Endothelial cell (in vitro differentiated cells): ENCODE measurements at regions not wholly inside any gene's neighbourhood (a gene's known extent, or its start where the extent isn't known, plus 50 kb on each side); places are given as distances from the start of the nearest gene placed in this dataset.

Experiments used
- DNase-seq: peaks from one replicate; pipeline ENCODE4 v3.0.0; 2021; ENCODE audit warnings: low spot score
- H3K27ac Mint-ChIP-seq: one replicate; pipeline ENCODE4 v1.8.0; 2021; ENCODE audit warnings: mixed read lengths, inconsistent platforms; ENCODE audit not compliant: unreplicated experiment
- H3K27me3 Mint-ChIP-seq: one replicate; pipeline ENCODE4 v1.8.0; 2021; ENCODE audit warnings: mild to moderate bottlenecking, moderate library complexity, mixed read lengths, inconsistent platforms; ENCODE audit not compliant: unreplicated experiment
- H3K36me3 Mint-ChIP-seq: one replicate; pipeline ENCODE4 v1.8.0; 2021; ENCODE audit warnings: mild to moderate bottlenecking, low read depth, mixed read lengths, inconsistent platforms; ENCODE audit not compliant: unreplicated experiment
- H3K4me1 Mint-ChIP-seq: one replicate; pipeline ENCODE4 v1.8.0; 2021; ENCODE audit warnings: mild to moderate bottlenecking, mixed read lengths, inconsistent platforms; ENCODE audit not compliant: unreplicated experiment
- H3K4me3 Mint-ChIP-seq: one replicate; pipeline ENCODE4 v1.8.0; 2021; ENCODE audit warnings: mild to moderate bottlenecking, mixed read lengths, inconsistent platforms; ENCODE audit not compliant: unreplicated experiment
- H3K9me3 Mint-ChIP-seq: one replicate; pipeline ENCODE4 v1.8.0; 2021; ENCODE audit warnings: mixed read lengths, inconsistent platforms; ENCODE audit not compliant: unreplicated experiment
- CTCF ChIP-seq: fragments of 200-600 bp; sonication (generic); IDR thresholded peaks from one replicate; pipeline ENCODE4 v1.5.0; 2021; ENCODE audit warnings: antibody characterized with exemption; ENCODE audit not compliant: unreplicated experiment

- no peak for DNase-seq
- Mint-ChIP-seq H3K27ac (no peak overlapping the region), H3K36me3 (peaks cover 5% of the 10 kb centered on the region), H3K4me1 (no peaks in the 10 kb centered on the region), H3K9me3 (peaks cover 26% of the 10 kb centered on the region), H3K4me3 (no peak overlapping the region), H3K27me3 (no peaks in the 10 kb centered on the region)
- TF ChIP-seq CTCF: no peak
Measured at GRCh38 chr7:153628406-153628805, 423.8 kb upstream of the DPP6 start.

GRCh38 chr7:153628825-153629224 is 423.4 kb upstream of the DPP6 start:
- peaks cover 4% of the 10 kb centered on the region for H3K36me3 Mint-ChIP-seq
- peaks cover 21% of the 10 kb centered on the region for H3K9me3 Mint-ChIP-seq
- H3K4me3 Mint-ChIP-seq: no peak overlapping the region
- H3K27ac Mint-ChIP-seq: no peak overlapping the region
- TF ChIP-seq CTCF: no peak
- no peaks in the 10 kb centered on the region for H3K4me1 Mint-ChIP-seq
- DNase-seq: no peak
- H3K27me3 Mint-ChIP-seq: no peaks in the 10 kb centered on the region

- H3K4me1 Mint-ChIP-seq: no peaks in the 10 kb centered on the region
- no peak for TF ChIP-seq CTCF
- DNase-seq: no peak
- peaks cover 4% of the 10 kb centered on the region for H3K36me3 Mint-ChIP-seq
- no peak overlapping the region for H3K4me3 Mint-ChIP-seq
- H3K27me3 Mint-ChIP-seq: peaks cover 11% of the 10 kb centered on the region
- H3K27ac Mint-ChIP-seq: no peak overlapping the region
- peaks cover 39% of the 10 kb centered on the region for H3K9me3 Mint-ChIP-seq
Measured at GRCh38 chr7:153638821-153639435, 413.3 kb upstream of the DPP6 start.

- DNase-seq: no peak
- no peak overlapping the region for H3K4me3 Mint-ChIP-seq
- H3K27me3 Mint-ChIP-seq: peaks cover 11% of the 10 kb centered on the region
- H3K9me3 Mint-ChIP-seq: peaks cover 34% of the 10 kb centered on the region
- H3K36me3 Mint-ChIP-seq: peaks cover 4% of the 10 kb centered on the region
- TF ChIP-seq CTCF: no peak
- no peaks in the 10 kb centered on the region for H3K4me1 Mint-ChIP-seq
- H3K27ac Mint-ChIP-seq: no peak overlapping the region
Measured at GRCh38 chr7:153640586-153640985, 411.6 kb upstream of the DPP6 start.

GRCh38 chr7:153641199-153641598 is 411.0 kb upstream of the DPP6 start:
- Mint-ChIP-seq H3K9me3 (peaks cover 34% of the 10 kb centered on the region), H3K27me3 (peaks cover 11% of the 10 kb centered on the region), H3K4me1 (no peaks in the 10 kb centered on the region), H3K36me3 (peaks cover 4% of the 10 kb centered on the region), H3K4me3 (no peak overlapping the region), H3K27ac (no peak overlapping the region)
- no peak for DNase-seq
- no peak for TF ChIP-seq CTCF
